Endothelial cell of umbilical vein (primary cell): ENCODE measurements at regions not wholly inside any gene's neighbourhood (a gene's known extent, or its start where the extent isn't known, plus 50 kb on each side); places are given as distances from the start of the nearest gene placed in this dataset.

Source experiments
- CTCF ChIP-seq, 2 donors: IDR thresholded peaks; 1 replicate in 1 of 2; 2 replicates in 1 of 2; pipeline ENCODE4 v1.5.1; 2011; ENCODE audit warnings: low read length in 2 of 2, mild to moderate bottlenecking in 2 of 2, moderate library complexity in 2 of 2, control low read depth in 1 of 2, inconsistent platforms in 1 of 2, low read depth in 1 of 2; ENCODE audit not compliant: insufficient read depth in 1 of 2; ENCODE audit errors: extremely low read depth in 1 of 2
- EZH2 ChIP-seq: IDR thresholded peaks from 2 replicates; pipeline ENCODE4 v1.6.1; 2012; ENCODE audit warnings: borderline replicate concordance, low read depth, mild to moderate bottlenecking, moderate library complexity, low read length, inconsistent platforms; ENCODE audit not compliant: severe bottlenecking
- GATA2 ChIP-seq: IDR thresholded peaks from 2 replicates; pipeline ENCODE4 v1.7.0; 2011; ENCODE audit warnings: low read depth, mild to moderate bottlenecking, moderate library complexity, mixed read lengths, low read length; ENCODE audit not compliant: insufficient read length, insufficient read depth
- JUN ChIP-seq: IDR thresholded peaks from 2 replicates; pipeline ENCODE4 v1.6.1; 2011; ENCODE audit warnings: borderline replicate concordance, low read depth; ENCODE audit not compliant: insufficient read length, insufficient read depth
- MAX ChIP-seq: IDR thresholded peaks from 2 replicates; pipeline ENCODE4 v1.6.1; 2011; ENCODE audit not compliant: insufficient read depth, insufficient read length
- POLR2A ChIP-seq: IDR thresholded peaks from 2 replicates; pipeline ENCODE4 v1.6.1; 2012; ENCODE audit warnings: low read depth, mild to moderate bottlenecking, control low read depth, low read length
- POLR2AphosphoS5 ChIP-seq: IDR thresholded peaks from 2 replicates; pipeline ENCODE4 v1.6.1; 2012; ENCODE audit warnings: low read depth, mild to moderate bottlenecking, control low read depth, low read length, moderate library complexity; ENCODE audit not compliant: insufficient read depth

- TF ChIP-seq GATA2 (no peak), CTCF (IDR thresholded peaks at IDR 0.05; ENCODE audit: extremely low read depth in 1 of 2, insufficient read depth in 1 of 2, low read depth in 1 of 2, low read length in 2 of 2) (no peak), EZH2 (no peak), POLR2A (no peak), POLR2AphosphoS5 (no peak), JUN (no peak), MAX (no peak)
Observed at GRCh38 chr12:105611340-105611739, 280.8 kb downstream of the C12orf75 start.
